ENCODE measurements at regions not wholly inside any gene's neighbourhood (a gene's known extent, or its start where the extent isn't known, plus 50 kb on each side); places are given as distances from the start of the nearest gene placed in this dataset.

DNA sequence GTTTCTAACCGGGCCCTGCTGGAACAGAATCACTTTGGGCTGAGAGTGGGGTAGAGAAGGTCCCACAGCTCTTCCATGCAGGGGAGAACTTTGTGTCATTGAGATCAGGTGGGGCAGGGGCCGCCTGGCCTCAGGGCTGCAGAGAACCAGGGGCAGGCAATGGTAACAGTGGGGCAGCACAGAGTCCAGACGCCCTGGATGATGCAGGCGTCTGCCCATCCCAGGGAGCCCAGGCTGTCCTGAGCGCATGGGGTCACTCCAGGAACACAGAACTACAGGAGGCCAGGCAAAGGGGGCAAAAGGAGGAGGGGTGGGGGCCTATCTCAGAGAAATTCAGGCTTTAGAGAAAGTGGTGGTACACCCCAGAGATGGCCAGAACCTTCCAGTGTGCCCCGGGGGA, 121.3 kb downstream of the NDUFA10 start:
- TF ChIP-seq ARNTL (CRISPR knock-in tag; IDR thresholded peaks at IDR 0.05; ENCODE audit: borderline replicate concordance, low read depth) (no peak), ZFP30 (CRISPR knock-in tag; IDR thresholded peaks at IDR 0.05) (no peak)
